NOMO-1 (cell line): ENCODE measurements at regions not wholly inside any gene's neighbourhood (a gene's known extent, or its start where the extent isn't known, plus 50 kb on each side); places are given as distances from the start of the nearest gene placed in this dataset.

ENCODE experiments used
- DNase-seq, 2 experiments: peaks; one replicate each; lab custom pipeline; 2025; ENCODE audit not compliant: unreplicated experiment in 2 of 2; lab: John Stamatoyannopoulos, UW

DNA sequence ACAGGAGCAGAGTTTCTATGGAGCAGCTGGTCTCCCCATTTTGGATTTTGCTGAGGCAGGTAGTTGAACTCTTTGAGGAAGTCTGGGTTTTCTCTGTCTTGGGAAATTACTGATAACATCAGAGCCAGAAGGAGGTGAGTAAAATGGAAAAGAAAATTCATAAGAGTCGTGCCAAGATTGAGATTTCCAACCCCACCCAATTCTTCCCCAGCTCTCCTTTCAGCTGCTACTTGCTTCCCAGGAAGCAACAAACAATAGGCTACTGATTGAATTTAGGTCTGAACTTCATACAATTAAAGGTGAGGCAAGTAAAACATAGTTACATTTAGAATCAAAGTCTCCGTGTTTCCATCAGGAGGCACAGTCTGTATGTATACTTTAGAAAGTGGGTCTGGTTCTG, 54.6 kb upstream of the EOLA2 start:
- no peak for DNase-seq

DNA sequence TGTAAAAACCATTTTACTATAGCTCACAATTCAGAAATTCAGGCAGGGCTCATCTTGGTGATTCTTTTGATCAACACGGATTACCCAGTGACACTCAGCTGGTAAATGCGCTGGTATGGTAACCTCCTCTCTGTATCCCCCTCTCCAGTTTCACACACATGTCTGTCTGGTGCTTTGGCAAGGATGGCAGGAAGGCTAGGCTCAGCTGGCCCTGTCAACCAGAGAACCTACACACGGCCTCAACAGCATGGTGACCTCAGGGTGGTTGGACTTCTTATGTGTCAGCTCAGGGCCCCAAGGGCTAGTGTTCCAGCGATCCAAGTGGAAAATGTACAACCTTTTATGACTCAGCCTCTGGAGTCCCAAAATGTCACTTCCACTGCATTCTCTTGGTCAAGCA, 55.7 kb upstream of the EOLA2 start:
- DNase-seq: no peak

DNA sequence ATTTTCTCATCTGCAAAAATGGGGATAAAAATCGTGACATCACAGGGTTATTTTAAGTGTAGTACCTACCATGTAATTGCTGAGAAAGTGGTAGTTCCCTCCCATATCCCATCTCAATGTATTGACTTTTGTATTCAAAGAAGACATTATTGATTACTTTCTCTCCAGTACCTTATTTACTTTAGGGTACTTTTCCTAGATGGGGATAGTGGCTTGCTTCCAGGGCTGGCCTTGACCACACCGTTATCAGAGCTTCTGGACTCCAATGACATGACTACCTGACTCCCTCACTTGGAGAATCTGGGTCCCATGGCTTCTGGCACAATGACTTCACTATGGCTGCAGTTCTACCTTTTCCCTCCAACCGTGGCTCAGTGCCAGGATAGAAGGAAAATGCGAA, 58.2 kb upstream of the EOLA2 start:
- DNase-seq: no peak

DNA sequence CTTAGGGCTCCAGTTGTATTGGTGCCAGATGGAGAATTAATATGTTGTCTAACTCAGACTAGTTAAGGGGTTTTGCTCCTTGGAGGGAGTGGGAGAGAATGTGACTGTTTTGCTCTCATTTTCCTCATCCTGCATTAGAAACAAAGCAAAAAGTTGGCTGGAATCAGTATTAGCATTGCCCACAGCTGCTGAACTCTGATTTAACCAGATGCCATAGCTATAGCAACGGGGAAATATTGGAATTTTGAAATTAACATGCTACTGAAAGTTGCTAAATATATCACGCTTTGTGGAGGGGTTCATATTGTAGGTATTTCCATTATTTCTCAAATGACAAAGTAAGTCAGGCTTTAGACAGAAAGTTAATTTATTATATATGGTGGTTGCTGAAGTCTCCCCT, 66.7 kb upstream of the EOLA2 start:
- DNase-seq: no peak

DNA sequence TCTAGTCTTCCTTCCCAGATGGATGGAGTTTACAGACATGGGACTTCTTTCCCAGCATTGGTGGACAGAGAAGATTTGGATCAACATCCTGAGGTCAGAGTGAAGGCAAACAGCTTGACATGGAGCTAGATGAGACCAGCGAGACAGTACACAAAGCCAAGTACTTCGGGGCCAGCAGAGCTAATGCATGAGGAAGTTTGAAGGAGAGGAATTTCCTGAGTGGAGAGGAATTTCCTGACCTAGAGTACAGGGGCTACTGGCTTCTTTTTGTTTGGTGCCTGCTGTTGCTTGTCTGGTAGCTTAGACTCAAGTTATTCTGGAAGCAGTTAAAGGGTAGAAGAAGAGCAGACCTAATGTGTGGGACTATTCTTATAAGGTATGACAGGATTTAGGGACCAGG, 69.1 kb upstream of the EOLA2 start:
- no peak for DNase-seq

DNA sequence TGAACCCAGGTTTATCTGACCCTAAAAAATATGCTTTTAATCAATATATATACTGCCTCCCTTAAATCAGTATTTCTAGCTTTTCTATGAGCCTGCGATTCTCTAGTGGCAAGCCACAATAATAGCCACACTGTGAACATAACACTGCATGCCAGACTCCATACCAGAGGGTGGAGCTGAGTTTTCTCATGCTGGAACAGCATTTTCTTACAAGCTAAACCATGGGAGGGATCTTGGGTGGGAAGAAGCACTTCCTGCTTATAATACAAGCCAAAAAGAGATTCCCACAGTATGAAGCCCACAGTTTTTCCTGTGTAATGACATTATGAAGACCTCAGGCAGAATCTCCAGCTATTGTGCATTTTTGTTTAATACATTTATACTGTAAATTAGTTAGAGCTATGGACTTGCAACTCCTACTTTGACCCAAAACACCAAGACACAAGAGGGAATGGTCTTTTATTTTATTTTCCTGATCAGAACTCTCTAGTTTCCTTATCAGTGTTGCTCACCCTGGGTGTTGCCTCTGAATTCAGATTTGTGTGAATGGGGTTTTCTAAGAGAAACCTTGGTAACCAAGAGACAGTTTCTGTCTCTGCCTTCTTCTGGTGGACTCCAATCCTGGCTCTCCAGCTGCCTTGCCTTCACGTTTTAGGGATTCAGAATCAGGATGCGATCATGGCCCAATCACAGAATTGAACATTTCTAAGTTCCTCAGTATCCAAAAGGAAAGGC, 74.5 kb upstream of the EOLA2 start:
- no peak for DNase-seq

DNA sequence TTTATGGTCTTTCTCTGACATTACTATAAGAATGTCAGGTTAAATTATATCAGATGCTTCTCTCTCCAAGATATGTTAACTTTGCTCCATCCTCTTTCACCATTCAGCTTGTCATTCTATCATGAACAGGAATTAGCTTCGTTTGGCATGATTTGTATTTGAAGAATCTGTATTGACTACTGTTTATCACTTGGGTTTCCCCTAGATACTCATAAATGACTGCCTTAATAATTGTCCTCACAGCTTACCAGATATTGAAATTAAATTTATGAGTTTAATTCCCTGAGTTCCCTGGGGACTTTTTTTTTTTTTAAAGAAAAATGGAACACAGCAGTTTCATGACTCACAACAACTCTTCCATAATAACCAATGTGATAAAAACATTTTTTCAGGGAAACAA, 76.2 kb upstream of the EOLA2 start:
- DNase-seq: no peak

DNA sequence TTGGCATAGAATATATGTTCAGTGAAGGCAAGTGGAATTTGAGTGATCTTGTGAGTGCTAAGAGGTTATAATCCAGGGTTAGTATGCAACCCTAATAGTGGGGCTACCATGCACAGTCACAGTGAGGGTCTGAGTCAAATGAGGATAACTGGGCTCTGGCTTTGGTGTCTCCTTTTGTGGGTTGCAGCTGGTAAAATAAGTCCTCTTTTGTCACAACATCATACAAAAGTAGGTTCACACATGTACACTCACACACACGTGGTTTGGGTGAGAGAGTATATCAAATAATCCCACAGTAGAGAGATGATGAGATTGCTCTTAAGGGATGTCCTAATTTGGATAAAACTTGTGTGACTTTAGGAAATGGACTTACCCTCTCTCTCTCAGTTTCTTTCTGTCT, 79.6 kb upstream of the EOLA2 start:
- DNase-seq: no peak

DNA sequence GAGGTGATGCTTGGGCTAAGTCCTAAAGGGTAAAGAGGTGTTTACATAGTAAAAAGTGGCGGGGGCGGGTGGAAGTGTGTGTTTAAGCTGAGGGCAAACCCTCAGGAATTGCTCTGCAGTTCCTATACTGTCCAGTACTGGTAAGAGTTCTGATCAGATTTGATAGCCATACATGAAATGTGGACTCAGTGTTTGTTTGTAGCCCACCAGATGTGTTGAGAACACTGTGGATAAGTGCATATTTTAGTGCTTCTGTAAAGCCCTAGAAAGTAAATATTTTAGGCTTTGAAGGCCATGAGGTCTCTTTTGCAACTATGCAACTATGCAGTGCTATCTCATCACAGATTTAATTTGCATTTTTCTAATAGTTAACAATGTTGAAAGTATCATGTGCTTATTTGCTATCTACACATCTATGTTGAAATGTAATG, 80.7 kb upstream of the EOLA2 start:
- DNase-seq: no peak

DNA sequence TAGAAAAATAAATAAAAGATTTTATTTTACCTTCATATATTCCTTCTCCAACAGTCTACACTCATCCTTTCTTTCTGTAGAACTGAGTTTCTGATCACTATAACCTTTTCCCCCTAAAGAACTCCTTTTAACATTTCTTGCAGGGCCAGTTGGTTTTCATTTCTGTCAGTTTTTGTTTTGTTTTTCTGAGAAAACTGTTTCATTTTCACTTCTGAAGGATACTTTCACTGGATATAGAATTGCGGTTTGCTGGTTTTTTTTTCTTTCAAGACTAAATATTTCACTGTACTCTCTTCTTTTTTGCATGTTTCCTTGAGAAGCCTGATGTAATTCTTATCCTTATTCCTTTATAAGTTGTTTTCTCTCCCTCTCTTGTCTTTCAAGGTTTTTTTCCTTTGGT, 90.4 kb upstream of the EOLA2 start:
- DNase-seq: no peak

DNA sequence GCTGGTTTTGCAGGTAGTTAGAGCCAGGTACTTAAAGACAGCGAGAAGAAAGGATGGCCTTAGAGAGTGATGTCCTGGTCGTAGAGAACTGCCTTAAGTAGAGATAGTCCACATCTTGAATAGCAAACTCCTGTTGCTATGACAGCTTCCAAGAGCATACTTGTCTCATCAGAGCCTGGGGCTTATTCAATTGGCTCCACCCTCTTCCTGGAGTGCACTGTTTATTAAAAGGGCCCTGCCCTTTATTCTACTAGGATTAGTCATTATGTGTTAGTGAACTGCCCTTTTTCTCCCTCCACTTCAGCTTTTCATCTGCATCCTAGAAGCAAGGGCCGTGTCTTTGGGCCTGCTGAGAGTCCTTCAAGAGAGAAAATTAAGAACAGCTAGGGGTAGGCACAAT, 94.5 kb upstream of the EOLA2 start:
- no peak for DNase-seq

DNA sequence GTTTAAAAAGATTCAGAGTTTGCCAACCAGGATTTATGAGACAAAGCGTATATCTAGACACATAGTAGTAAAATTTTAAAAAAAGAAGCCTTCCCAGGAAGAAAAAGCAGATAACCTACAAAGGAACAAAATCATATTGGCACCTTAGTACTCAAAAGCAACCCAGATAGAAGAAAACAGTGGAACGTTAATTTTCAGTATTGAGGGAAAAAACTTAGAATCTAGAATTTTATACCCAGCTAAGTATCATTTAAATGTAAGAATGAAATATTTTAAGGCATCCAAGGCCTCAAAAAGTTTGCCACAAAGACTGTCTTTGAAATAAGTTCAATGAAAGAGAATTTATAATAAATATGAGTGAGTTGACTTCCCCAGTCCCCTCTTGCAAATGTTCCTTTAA, 96.5 kb upstream of the EOLA2 start:
- no peak for DNase-seq

DNA sequence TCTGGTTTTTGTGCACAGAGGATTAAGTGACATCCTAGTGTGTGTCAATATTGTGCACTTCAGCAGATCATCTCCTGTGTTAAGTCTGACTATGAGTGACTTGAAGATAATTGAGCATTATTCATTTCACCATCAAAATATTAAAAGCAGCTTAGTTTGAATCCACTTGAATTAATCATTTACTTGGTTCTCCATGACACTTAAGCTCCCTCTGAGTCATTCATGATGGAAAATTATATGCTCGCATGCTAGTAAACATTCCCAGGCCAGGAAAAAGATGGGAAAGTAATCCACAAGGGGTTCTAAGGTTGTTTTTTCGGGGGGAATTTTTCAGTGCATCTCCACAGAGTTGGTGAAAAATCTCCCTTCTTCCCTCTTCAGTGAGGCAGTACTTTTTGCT, 97.2 kb upstream of the EOLA2 start:
- no peak for DNase-seq

DNA sequence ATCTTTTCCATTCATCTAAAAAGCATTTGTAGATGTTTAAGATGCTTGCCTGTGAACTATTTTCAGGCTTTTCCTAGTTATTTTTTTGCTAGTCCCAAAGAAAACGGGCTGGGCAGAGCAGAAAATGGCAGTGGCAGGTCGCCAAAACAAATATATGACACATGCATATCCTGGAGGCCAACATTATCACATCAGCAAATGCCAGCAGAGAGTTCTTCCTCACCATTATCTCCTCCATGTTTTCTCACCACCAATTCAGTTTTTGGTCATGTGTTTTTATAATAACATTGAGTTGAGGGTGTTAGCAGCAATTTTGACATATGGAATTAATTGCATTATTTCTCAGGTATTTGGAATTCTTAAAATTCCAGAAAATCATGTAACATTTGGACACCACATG, 97.9 kb upstream of the EOLA2 start:
- DNase-seq: no peak

DNA sequence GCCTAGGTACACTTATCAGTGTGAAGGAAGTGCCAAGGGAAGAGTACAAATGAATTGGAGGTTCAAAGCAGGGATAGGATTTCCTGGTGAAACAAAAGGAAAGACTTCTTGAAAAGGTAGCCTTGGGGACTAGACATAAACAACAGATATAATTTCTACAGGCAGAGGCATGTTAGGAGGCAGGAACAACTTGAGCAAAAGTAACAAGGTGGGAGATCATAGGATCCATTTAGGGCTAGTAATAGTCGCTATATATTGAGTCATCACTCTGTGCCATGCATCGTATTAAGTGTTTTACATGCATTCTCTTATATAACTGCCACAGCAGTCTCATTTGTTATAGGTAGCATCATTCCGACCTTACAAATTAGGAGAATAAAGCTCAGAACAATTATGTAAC, 98.3 kb upstream of the EOLA2 start:
- no peak for DNase-seq

DNA sequence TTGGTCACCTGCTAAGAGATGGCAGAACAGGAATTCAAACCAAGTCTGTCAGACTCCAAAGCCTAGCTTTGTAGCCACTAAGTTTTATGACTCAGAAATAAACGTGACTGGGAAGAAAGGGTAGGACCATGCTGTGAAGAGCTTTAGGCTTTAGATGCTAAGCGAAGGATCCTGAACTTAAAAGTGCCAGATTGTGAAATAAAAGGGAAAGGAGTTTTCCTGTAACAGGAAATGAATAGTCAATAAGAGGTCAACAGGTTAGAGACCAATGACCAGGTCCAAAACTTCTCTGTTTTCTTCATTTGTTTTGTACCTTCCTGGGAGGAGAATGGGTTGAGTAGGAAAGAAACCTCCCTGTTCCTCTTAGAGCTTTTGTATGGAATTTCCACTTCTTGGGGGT, 98.8 kb upstream of the EOLA2 start:
- no peak for DNase-seq

DNA sequence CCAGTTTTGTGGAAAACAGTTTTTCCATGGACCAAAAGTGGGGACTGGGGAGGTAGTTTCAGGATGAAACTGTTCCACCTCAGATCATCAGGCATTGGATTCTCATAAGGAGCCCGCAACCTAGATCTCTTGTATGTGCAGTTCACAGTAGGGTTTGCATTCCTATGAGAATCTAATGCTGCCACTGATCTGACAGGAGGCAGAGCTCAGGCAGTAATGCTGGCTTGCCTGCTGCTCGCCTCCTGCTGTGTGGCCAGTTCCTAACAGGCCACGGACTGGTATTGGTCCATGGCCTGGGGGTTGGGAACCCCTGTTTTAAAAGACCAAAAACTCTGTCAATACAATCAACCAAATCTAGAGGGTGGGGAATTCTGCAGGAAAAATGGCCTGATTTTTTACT, 100.0 kb upstream of the EOLA2 start:
- no peak for DNase-seq

DNA sequence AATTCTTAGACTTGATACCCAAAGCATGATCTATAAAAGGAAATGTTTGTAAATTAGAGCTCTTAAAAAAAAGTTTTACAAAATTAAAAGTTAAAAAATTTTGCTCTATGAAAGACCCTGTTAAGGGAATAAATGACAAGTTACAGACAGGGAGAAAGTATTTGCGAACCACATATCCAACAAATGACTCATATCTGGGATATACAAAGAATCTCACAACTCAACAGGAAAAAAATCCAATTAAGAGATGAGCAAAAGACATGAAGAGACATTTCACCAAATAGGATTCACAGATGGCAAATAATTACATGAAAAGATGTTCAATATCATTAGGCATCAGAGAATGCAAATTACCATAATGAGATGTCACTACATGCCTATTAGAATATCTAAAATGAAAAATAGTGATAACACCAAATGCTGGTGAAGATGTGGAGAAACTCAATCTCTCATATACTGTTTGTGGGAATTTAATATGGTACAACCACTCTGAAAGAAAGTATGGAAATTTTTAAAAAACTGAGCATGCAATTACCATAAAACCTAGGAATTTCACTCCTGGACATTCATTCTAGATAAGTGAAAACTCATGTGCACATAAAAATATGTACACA, 100.8 kb upstream of the EOLA2 start:
- no peak for DNase-seq

DNA sequence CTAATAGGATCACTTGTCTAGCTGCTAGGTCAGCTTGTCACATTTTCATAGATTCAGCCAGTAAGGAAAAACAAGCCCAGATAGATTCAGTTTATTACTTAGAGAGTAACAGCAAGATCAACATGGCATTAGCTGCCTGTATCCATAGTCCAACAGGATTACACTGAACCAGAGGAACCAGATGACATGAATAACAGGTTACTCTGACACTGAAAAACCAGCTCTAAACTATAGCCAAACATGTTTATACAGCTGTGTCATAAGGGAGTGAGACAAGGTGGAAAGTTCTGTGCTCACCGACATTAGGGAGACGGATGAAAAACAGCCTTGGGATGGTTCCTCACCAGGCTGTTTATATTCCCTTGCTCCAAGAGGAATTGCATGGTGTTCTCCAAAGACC, 102.9 kb upstream of the EOLA2 start:
- DNase-seq: no peak

DNA sequence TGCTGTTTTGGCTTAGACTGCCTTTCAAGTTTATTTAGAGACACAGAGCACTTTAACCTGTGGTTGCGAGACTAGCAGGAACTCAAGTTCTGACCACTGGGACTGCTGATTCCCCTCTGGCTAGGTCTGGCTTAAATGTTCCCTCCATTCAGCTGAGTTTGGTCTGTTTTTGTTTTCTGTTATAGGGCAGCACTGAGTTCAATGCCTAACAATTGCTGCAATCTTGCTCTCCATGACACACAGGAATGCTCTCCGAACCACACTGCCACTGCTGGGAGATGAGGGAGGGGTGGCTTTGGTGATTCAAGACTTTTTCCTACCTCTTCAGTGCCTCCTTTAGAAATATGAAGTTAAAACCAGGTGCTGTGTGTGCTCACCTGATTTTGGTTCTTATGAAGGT, 106.3 kb upstream of the EOLA2 start:
- no peak for DNase-seq

DNA sequence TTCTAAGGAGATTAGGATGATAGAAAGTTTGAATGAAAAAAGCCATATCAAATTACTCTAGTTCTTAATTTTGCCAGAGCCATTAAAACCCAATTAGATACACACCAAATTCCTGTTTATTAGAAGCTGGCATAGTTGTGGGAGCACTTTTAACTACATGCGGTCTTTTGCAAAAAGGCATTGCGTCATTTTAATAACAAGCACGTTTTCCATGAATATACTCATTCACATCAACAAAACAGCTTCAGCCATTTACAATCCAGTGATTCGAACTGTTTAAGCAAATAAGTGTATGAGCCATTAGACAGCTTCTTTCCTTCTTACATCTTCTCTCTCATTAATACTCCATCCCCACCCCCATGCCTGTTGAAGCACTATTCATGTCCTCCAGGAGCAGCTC, 109.5 kb upstream of the EOLA2 start:
- no peak for DNase-seq

DNA sequence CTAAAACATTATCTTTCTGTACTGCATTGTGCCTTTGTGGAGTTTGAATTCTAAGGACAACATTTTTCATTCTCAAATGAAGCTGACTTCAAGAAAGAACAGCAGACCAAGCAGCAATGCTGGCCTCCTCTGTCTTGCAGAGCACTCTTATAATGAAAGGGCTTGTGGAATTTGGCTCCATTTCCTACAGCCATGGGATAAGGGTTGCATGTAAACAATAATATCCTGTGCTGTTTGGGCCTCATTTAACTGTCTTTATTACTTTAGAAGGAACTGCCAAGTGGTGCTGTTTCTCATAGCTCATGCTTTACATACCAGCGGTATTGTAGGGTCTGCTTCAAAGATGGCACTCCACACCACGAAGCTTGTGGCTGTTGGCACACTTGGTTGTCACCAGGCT, 111.4 kb upstream of the EOLA2 start:
- DNase-seq: no peak

DNA sequence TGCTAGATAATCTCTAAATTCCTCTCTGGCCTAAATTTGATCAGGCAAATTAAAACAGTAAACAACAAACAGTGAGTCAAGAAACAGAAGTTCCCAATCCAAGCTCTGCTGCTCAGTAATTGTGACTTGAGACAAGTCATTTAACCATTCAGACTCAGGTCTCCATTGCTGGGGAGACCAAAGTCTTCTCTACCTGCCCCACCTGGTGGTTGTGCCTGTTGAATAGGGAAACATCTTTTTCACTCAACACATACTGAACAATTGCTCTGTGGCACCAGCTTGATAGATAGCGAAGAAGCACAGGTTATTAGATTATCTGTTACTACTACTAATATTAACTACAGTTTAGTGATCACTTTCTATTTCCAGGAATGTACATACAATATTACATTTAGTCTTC, 112.1 kb upstream of the EOLA2 start:
- DNase-seq: no peak
